ENCODE measurements at regions not wholly inside any gene's neighbourhood (a gene's known extent, or its start where the extent isn't known, plus 50 kb on each side); places are given as distances from the start of the nearest gene placed in this dataset.

GRCh38 chr10:113259576-113260226, 293.2 kb upstream of the HABP2 start:
- no peak for DNase-seq (ENCODE audit: low spot score)

GRCh38 chr10:113261161-113261560, 291.7 kb upstream of the HABP2 start:
- DNase-seq (ENCODE audit: low spot score): no peak

GRCh38 chr10:113261611-113262091, 291.2 kb upstream of the HABP2 start:
- no peak for DNase-seq (ENCODE audit: low spot score)

- no peak for DNase-seq (ENCODE audit: low spot score)
These were observed 289.8 kb upstream of the HABP2 start for GRCh38 chr10:113263056-113263455.

- no peak for DNase-seq (ENCODE audit: low spot score)
These were observed 288.3 kb upstream of the HABP2 start for GRCh38 chr10:113264333-113265131.

- DNase-seq (ENCODE audit: low spot score): no peak
These were observed 286.7 kb upstream of the HABP2 start for GRCh38 chr10:113266147-113266546.

GRCh38 chr10:113267619-113268562, 285.0 kb upstream of the HABP2 start:
- DNase-seq (ENCODE audit: low spot score): no peak

GRCh38 chr10:113269333-113269732, 283.5 kb upstream of the HABP2 start:
- no peak for DNase-seq (ENCODE audit: low spot score)

- no peak for DNase-seq (ENCODE audit: low spot score)
These were observed 280.3 kb upstream of the HABP2 start for GRCh38 chr10:113272511-113272910.

GRCh38 chr10:113273181-113274163, 279.4 kb upstream of the HABP2 start:
- DNase-seq (ENCODE audit: low spot score): peak; percentile 76

GRCh38 chr10:113274176-113274829, 278.6 kb upstream of the HABP2 start:
- DNase-seq (ENCODE audit: low spot score): peak; percentile 9

- no peak for DNase-seq (ENCODE audit: low spot score)
These were observed 274.6 kb upstream of the HABP2 start for GRCh38 chr10:113278221-113278620.

- DNase-seq (ENCODE audit: low spot score): no peak
These were observed 274.2 kb upstream of the HABP2 start for GRCh38 chr10:113278664-113279063.

- no peak for DNase-seq (ENCODE audit: low spot score)
These were observed 273.6 kb upstream of the HABP2 start for GRCh38 chr10:113279262-113279661.

GRCh38 chr10:113282564-113282963, 270.3 kb upstream of the HABP2 start:
- no peak for DNase-seq (ENCODE audit: low spot score)

- DNase-seq (ENCODE audit: low spot score): no peak
These were observed 269.7 kb upstream of the HABP2 start for GRCh38 chr10:113283189-113283588.

GRCh38 chr10:113284635-113285034, 268.2 kb upstream of the HABP2 start:
- no peak for DNase-seq (ENCODE audit: low spot score)

GRCh38 chr10:113285305-113285704, 267.5 kb upstream of the HABP2 start:
- DNase-seq (ENCODE audit: low spot score): no peak

GRCh38 chr10:113287592-113287991, 265.3 kb upstream of the HABP2 start:
- DNase-seq (ENCODE audit: low spot score): no peak

- no peak for DNase-seq (ENCODE audit: low spot score)
These were observed 262.7 kb upstream of the HABP2 start for GRCh38 chr10:113290137-113290536.

GRCh38 chr10:113291413-113291812, 261.4 kb upstream of the HABP2 start:
- no peak for DNase-seq (ENCODE audit: low spot score)
